ENCODE measurements at regions not wholly inside any gene's neighbourhood (a gene's known extent, or its start where the extent isn't known, plus 50 kb on each side); places are given as distances from the start of the nearest gene placed in this dataset.

- Mint-ChIP-seq H3K36me3 (ENCODE audit: low read depth) (no peaks in the 10 kb centered on the region), H3K4me1 (no peaks in the 10 kb centered on the region), H3K9me3 (no peaks in the 10 kb centered on the region), H3K4me3 (no peak overlapping the region), H3K27me3 (ENCODE audit: low read depth) (no peaks in the 10 kb centered on the region), H3K27ac (ENCODE audit: unreplicated experiment) (no peak overlapping the region)
- no peak for DNase-seq (ENCODE audit: low read depth, low spot score)
- no peak for TF ChIP-seq CTCF (conservative IDR thresholded peaks at IDR 0.05)
Measured at GRCh38 chr7:13774976-13775375, 214.5 kb downstream of the ETV1 start.

GRCh38 chr7:13777242-13777641, 212.2 kb downstream of the ETV1 start:
- H3K4me1 Mint-ChIP-seq = no peaks in the 10 kb centered on the region
- DNase-seq (ENCODE audit: low read depth, low spot score) = no peak
- no peak overlapping the region for H3K4me3 Mint-ChIP-seq
- TF ChIP-seq CTCF (conservative IDR thresholded peaks at IDR 0.05) = no peak
- H3K27ac Mint-ChIP-seq (ENCODE audit: unreplicated experiment) = no peak overlapping the region
- H3K27me3 Mint-ChIP-seq (ENCODE audit: low read depth) = no peaks in the 10 kb centered on the region
- H3K9me3 Mint-ChIP-seq = no peaks in the 10 kb centered on the region
- H3K36me3 Mint-ChIP-seq (ENCODE audit: low read depth) = no peaks in the 10 kb centered on the region

GRCh38 chr7:13778967-13779366, 210.5 kb downstream of the ETV1 start:
- Mint-ChIP-seq H3K36me3 (ENCODE audit: low read depth) (no peaks in the 10 kb centered on the region), H3K9me3 (no peaks in the 10 kb centered on the region), H3K4me1 (no peaks in the 10 kb centered on the region), H3K4me3 (no peak overlapping the region), H3K27ac (ENCODE audit: unreplicated experiment) (no peak overlapping the region), H3K27me3 (ENCODE audit: low read depth) (no peaks in the 10 kb centered on the region)
- TF ChIP-seq CTCF (conservative IDR thresholded peaks at IDR 0.05) = no peak
- no peak for DNase-seq (ENCODE audit: low read depth, low spot score)

- H3K27ac Mint-ChIP-seq (ENCODE audit: unreplicated experiment) = no peak overlapping the region
Measured at GRCh38 chr7:13790611-13791010, 198.9 kb downstream of the ETV1 start.

GRCh38 chr7:13792208-13792607, 197.3 kb downstream of the ETV1 start:
- H3K9me3 Mint-ChIP-seq = peaks cover 6% of the 10 kb centered on the region
- H3K36me3 Mint-ChIP-seq (ENCODE audit: low read depth) = peaks cover under 1% of the 10 kb centered on the region
- TF ChIP-seq CTCF (conservative IDR thresholded peaks at IDR 0.05) = no peak
- H3K4me1 Mint-ChIP-seq = no peaks in the 10 kb centered on the region
- H3K27ac Mint-ChIP-seq (ENCODE audit: unreplicated experiment) = no peak overlapping the region
- no peak overlapping the region for H3K4me3 Mint-ChIP-seq
- H3K27me3 Mint-ChIP-seq (ENCODE audit: low read depth) = no peaks in the 10 kb centered on the region
- DNase-seq (ENCODE audit: low read depth, low spot score) = no peak

More at GRCh38 chr7:13790611-13791010, 198.9 kb downstream of the ETV1 start:
- Mint-ChIP-seq H3K4me3 (no peak overlapping the region), H3K4me1 (no peaks in the 10 kb centered on the region), H3K9me3 (peaks cover 7% of the 10 kb centered on the region), H3K36me3 (ENCODE audit: low read depth) (no peaks in the 10 kb centered on the region), H3K27me3 (ENCODE audit: low read depth) (no peaks in the 10 kb centered on the region)
- no peak for TF ChIP-seq CTCF (conservative IDR thresholded peaks at IDR 0.05)
- no peak for DNase-seq (ENCODE audit: low read depth, low spot score)

GRCh38 chr7:13793926-13794325, 195.5 kb downstream of the ETV1 start:
- Mint-ChIP-seq H3K27me3 (ENCODE audit: low read depth) (no peaks in the 10 kb centered on the region), H3K27ac (ENCODE audit: unreplicated experiment) (no peak overlapping the region), H3K4me1 (no peaks in the 10 kb centered on the region), H3K36me3 (ENCODE audit: low read depth) (peaks cover 7% of the 10 kb centered on the region), H3K4me3 (no peak overlapping the region), H3K9me3 (peaks cover 14% of the 10 kb centered on the region)
- TF ChIP-seq CTCF (conservative IDR thresholded peaks at IDR 0.05) = no peak
- DNase-seq (ENCODE audit: low read depth, low spot score) = no peak
